Mesendoderm (in vitro differentiated cells): ENCODE measurements at regions not wholly inside any gene's neighbourhood (a gene's known extent, or its start where the extent isn't known, plus 50 kb on each side); places are given as distances from the start of the nearest gene placed in this dataset.

Experiments used
- DNase-seq: peaks from one replicate; pipeline ENCODE4 v3.0.0; 2013
- H2AK5ac ChIP-seq: 2 replicates; pipeline ENCODE4 v1.6.1; 2013; ENCODE audit warnings: low read length, inconsistent platforms
- H2BK120ac ChIP-seq: 2 replicates; pipeline ENCODE4 v1.6.1; 2013; ENCODE audit warnings: low read depth, mild to moderate bottlenecking, low read length, moderate library complexity, mixed read lengths
- H2BK15ac ChIP-seq: replicated peaks from 2 replicates; pipeline ENCODE4 v1.6.1; 2013; ENCODE audit warnings: low read depth, mild to moderate bottlenecking, moderate library complexity
- H2BK5ac ChIP-seq: 2 replicates; pipeline ENCODE4 v1.6.1; 2013; ENCODE audit warnings: low read length, inconsistent platforms
- H3K18ac ChIP-seq: 2 replicates; pipeline ENCODE4 v1.6.1; 2013; ENCODE audit warnings: mild to moderate bottlenecking, low read length, mixed read lengths
- H3K23ac ChIP-seq: one replicate; pipeline ENCODE4 v1.6.1; 2013; ENCODE audit warnings: low read length
- H3K27ac ChIP-seq: 2 replicates; pipeline ENCODE4 v1.5.1; 2013; ENCODE audit warnings: low read depth, mild to moderate bottlenecking, inconsistent platforms, low read length, moderate library complexity
- H3K27me3 ChIP-seq: 2 replicates; pipeline ENCODE4 v1.6.1; 2013; ENCODE audit warnings: low read length, control low read depth, mild to moderate bottlenecking, inconsistent platforms; ENCODE audit not compliant: insufficient read depth, poor library complexity
- H3K36me3 ChIP-seq: 2 replicates; pipeline ENCODE4 v1.6.1; 2013; ENCODE audit warnings: low read length, inconsistent platforms; ENCODE audit not compliant: control insufficient read depth, insufficient read depth
- H3K4ac ChIP-seq: one replicate; pipeline ENCODE4 v1.6.1; 2013; ENCODE audit warnings: low read depth, mild to moderate bottlenecking, low read length, moderate library complexity
- H3K4me1 ChIP-seq: 2 replicates; pipeline ENCODE4 v1.6.1; 2013; ENCODE audit warnings: low read depth, low read length, inconsistent platforms; ENCODE audit not compliant: control insufficient read depth
- H3K4me2 ChIP-seq: 2 replicates; pipeline ENCODE4 v1.6.1; 2013; ENCODE audit warnings: low read length
- H3K4me3 ChIP-seq: 2 replicates; pipeline ENCODE4 v1.5.1; 2013; ENCODE audit warnings: mild to moderate bottlenecking, low read length
- H3K56ac ChIP-seq: one replicate; pipeline ENCODE4 v1.6.1; 2013; ENCODE audit warnings: low read length
- H3K79me1 ChIP-seq: 2 replicates; pipeline ENCODE4 v1.6.1; 2013; ENCODE audit warnings: low read length, inconsistent platforms
- H3K79me2 ChIP-seq: 2 replicates; pipeline ENCODE4 v1.6.1; 2013; ENCODE audit warnings: mild to moderate bottlenecking, low read length; ENCODE audit not compliant: control insufficient read depth, insufficient read depth
- H3K9ac ChIP-seq: 2 replicates; pipeline ENCODE4 v1.6.1; 2013; ENCODE audit warnings: low read length, inconsistent platforms
- H4K5ac ChIP-seq: one replicate; pipeline ENCODE4 v1.6.1; 2013; ENCODE audit warnings: low read length
- H4K8ac ChIP-seq: one replicate; pipeline ENCODE4 v1.6.1; 2013; ENCODE audit warnings: low read depth, mild to moderate bottlenecking, control low read depth, low read length, moderate library complexity
- WGBS: extraction: QIAGEN DNeasy Blood & Tissue Kit; methylation state at CpG from one replicate; pipeline ENCODE4 v1.1.7; 2013; ENCODE audit warnings: low lambda C conversion rate, missing lambda C conversion rate; ENCODE audit not compliant: insufficient coverage; ENCODE audit errors: extremely low coverage; 5-methylcytosine and 5-hydroxymethylcytosine counted together

DNA sequence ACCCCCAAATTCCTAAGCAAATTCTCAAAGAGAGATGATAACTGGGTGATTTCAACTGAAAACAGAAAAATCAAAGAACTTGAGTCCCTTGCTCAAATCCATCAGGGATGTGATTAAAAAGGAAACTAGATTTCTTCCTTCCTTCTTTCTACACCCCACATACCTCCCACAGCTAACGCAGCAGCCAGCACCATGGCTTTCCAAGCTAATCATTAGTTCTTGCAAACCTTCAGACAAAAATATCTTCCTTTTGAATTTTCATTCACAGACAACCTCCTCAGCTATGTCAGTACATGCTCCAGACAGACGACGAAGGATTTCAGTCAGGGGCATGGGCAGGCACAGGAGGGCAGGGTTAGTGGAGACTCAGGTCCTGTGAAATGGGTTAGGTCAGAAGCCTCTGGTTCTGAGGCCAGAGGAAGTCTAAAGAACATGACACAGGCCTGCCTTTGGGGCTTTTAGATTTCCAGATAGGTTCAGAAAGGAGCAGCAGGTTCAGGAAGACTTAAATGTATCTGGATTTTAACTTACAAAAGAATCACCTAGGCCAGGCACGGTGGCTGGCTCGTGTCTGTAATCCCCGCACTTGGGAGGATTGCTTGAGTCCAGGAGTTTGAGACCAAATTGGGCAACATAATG is 173.7 kb upstream of the NFIB start:
- no peak for DNase-seq
- H3K23ac ChIP-seq: no peak overlapping the region
- WGBS: no CpG with 5 or more reads among the region's 6 CpGs

DNA sequence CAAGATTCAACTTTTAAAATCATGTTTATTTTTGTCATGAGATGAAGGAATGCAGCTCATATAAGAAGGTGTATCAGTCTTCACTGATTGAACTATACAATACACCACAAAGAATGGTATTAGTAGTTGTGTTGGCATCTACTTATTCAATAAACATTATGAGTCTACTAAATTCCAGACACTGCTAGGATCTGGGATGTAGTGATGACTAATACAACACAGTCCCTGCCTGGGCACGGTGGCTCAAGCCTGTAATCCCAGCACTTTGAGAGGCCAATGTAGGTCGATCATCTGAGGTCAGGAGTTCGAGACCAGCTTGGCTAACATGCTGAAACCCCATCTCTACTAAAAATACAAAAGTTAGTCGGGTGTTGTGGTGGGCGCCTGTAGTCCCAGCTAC is 171.4 kb upstream of the NFIB start:
- H3K79me2 ChIP-seq: no peaks in the 10 kb centered on the region
- no peak overlapping the region for H3K4ac ChIP-seq
- no peak overlapping the region for H4K8ac ChIP-seq
- no peak for DNase-seq
- no peak overlapping the region for H2BK5ac ChIP-seq
- H3K4me3 ChIP-seq: no peak overlapping the region
- no peak overlapping the region for H2BK120ac ChIP-seq
- H3K27ac ChIP-seq: no peak overlapping the region
- no peaks in the 10 kb centered on the region for H3K27me3 ChIP-seq
- no peaks in the 10 kb centered on the region for H3K4me1 ChIP-seq
- H4K5ac ChIP-seq: no peak overlapping the region
- WGBS: no CpG with 5 or more reads among the region's 5 CpGs
- no peaks in the 10 kb centered on the region for H3K79me1 ChIP-seq
- H2AK5ac ChIP-seq: no peak overlapping the region
- H3K36me3 ChIP-seq: no peaks in the 10 kb centered on the region
- H3K23ac ChIP-seq: no peak overlapping the region
- H3K18ac ChIP-seq: no peak overlapping the region
- H3K56ac ChIP-seq: no peak overlapping the region
- no peak overlapping the region for H2BK15ac ChIP-seq
- H3K9ac ChIP-seq: no peak overlapping the region
- H3K4me2 ChIP-seq: no peak overlapping the region

More for the DNA sequence above, 173.7 kb upstream of the NFIB start:
- no peak overlapping the region for H4K8ac ChIP-seq
- no peak overlapping the region for H2AK5ac ChIP-seq
- H3K4ac ChIP-seq: no peak overlapping the region
- no peak overlapping the region for H3K56ac ChIP-seq
- no peak overlapping the region for H4K5ac ChIP-seq
- H3K79me2 ChIP-seq: no peaks in the 10 kb centered on the region
- no peak overlapping the region for H2BK5ac ChIP-seq
- H3K4me1 ChIP-seq: no peaks in the 10 kb centered on the region
- no peak overlapping the region for H3K4me2 ChIP-seq
- no peak overlapping the region for H3K18ac ChIP-seq
- no peak overlapping the region for H3K4me3 ChIP-seq
- no peak overlapping the region for H2BK15ac ChIP-seq
- no peak overlapping the region for H2BK120ac ChIP-seq
- H3K9ac ChIP-seq: no peak overlapping the region
- H3K79me1 ChIP-seq: no peaks in the 10 kb centered on the region
- no peak overlapping the region for H3K27ac ChIP-seq
- no peaks in the 10 kb centered on the region for H3K27me3 ChIP-seq
- H3K36me3 ChIP-seq: no peaks in the 10 kb centered on the region

DNA sequence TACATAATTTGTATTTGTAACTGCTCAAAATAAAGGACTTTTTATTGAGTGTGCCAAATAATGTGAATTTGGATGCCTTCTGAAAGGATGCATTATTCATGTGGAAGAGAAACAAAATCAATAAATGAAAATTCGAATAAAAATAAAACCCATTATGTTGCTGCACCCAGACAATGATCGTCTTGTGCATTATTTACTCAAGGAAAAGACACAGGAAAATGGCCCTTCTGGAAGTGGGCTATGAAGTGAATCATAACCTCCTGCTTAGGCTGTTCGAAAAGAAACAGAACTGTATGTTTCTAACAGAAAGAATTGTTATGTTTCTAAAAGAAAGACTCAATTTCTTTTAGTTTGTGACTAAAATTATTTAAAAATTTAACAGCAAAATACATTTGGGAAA is 168.9 kb upstream of the NFIB start:
- no peak overlapping the region for H2BK5ac ChIP-seq
- WGBS: no CpG with 5 or more reads among the region's 3 CpGs
- H3K4ac ChIP-seq: no peak overlapping the region
- no peak overlapping the region for H3K4me3 ChIP-seq
- no peaks in the 10 kb centered on the region for H3K79me2 ChIP-seq
- H4K5ac ChIP-seq: no peak overlapping the region
- H2BK120ac ChIP-seq: no peak overlapping the region
- no peak overlapping the region for H4K8ac ChIP-seq
- peaks cover 4% of the 10 kb centered on the region for H3K4me1 ChIP-seq
- no peak overlapping the region for H2BK15ac ChIP-seq
- H3K18ac ChIP-seq: no peak overlapping the region
- DNase-seq: no peak
- no peaks in the 10 kb centered on the region for H3K27me3 ChIP-seq
- no peak overlapping the region for H3K4me2 ChIP-seq
- no peak overlapping the region for H3K9ac ChIP-seq
- H3K36me3 ChIP-seq: no peaks in the 10 kb centered on the region
- no peak overlapping the region for H3K56ac ChIP-seq
- no peaks in the 10 kb centered on the region for H3K79me1 ChIP-seq
- H3K27ac ChIP-seq: no peak overlapping the region
- H2AK5ac ChIP-seq: no peak overlapping the region
- no peak overlapping the region for H3K23ac ChIP-seq

DNA sequence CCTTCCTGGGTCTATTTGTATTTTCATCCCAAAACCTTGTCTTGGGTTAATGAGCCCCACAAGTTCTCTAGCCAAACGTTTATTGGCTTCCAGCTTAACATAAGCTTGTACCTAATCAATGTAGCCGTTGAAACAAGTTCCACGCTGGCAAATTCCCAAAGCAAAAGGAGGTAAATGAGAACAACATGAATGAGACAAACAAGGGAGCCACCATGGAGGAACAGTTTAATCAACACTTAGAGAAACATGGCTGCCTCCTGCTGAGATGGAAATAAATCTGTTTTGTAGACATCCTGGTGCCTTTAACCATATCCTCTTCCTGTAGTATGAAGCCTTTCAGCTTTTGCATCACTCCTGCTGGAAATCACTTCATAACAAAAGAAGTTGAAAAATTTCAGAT is 166.6 kb upstream of the NFIB start:
- H3K36me3 ChIP-seq: no peaks in the 10 kb centered on the region
- no peak overlapping the region for H3K23ac ChIP-seq
- no peaks in the 10 kb centered on the region for H3K79me2 ChIP-seq
- no peaks in the 10 kb centered on the region for H3K79me1 ChIP-seq
- no peak overlapping the region for H2BK120ac ChIP-seq
- no peak overlapping the region for H3K27ac ChIP-seq
- no peak overlapping the region for H3K9ac ChIP-seq
- no peak overlapping the region for H2BK15ac ChIP-seq
- H2BK5ac ChIP-seq: no peak overlapping the region
- no peak overlapping the region for H4K8ac ChIP-seq
- no peak overlapping the region for H2AK5ac ChIP-seq
- H3K4me1 ChIP-seq: peaks cover 4% of the 10 kb centered on the region
- peak; percentile 43 for DNase-seq
- no peak overlapping the region for H3K4ac ChIP-seq
- no peak overlapping the region for H3K4me3 ChIP-seq
- no peaks in the 10 kb centered on the region for H3K27me3 ChIP-seq
- H3K56ac ChIP-seq: no peak overlapping the region
- H3K18ac ChIP-seq: no peak overlapping the region
- H3K4me2 ChIP-seq: no peak overlapping the region
- no peak overlapping the region for H4K5ac ChIP-seq
- WGBS: no CpG with 5 or more reads among the region's 3 CpGs

DNA sequence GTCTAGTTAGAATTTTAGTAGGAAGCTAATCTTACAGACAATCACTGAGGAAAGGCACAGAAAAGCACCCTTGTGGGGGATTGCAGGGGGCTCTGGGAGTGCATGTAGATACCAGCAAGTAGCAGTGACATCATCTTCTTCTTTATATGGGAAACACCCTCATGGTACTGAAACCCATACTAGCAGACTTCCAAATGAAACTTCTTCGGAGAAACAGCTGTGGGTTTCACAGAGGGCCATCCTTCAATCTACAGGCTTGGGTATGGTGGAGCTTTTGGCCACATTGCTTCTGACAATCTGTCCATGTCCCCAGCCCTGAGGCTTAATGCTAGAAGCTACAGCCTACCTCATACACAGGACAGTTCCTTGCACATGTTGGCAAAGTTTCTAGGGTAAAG is 165.2 kb upstream of the NFIB start:
- H4K5ac ChIP-seq: no peak overlapping the region
- no peak overlapping the region for H3K56ac ChIP-seq
- no peak overlapping the region for H2AK5ac ChIP-seq
- H3K4me1 ChIP-seq: peaks cover 4% of the 10 kb centered on the region
- no peak overlapping the region for H3K4me3 ChIP-seq
- no CpG with 5 or more reads among the region's 1 CpG for WGBS
- H3K36me3 ChIP-seq: no peaks in the 10 kb centered on the region
- no peak overlapping the region for H3K23ac ChIP-seq
- peak overlapping the region; percentile 51 for H3K18ac ChIP-seq
- no peak for DNase-seq
- H4K8ac ChIP-seq: no peak overlapping the region
- H2BK5ac ChIP-seq: no peak overlapping the region
- H3K27me3 ChIP-seq: no peaks in the 10 kb centered on the region
- H2BK120ac ChIP-seq: peak overlapping the region; percentile 73
- H3K4ac ChIP-seq: peak overlapping the region; percentile 55
- H3K79me2 ChIP-seq: no peaks in the 10 kb centered on the region
- no peaks in the 10 kb centered on the region for H3K79me1 ChIP-seq
- no peak overlapping the region for H3K9ac ChIP-seq
- no peak overlapping the region for H2BK15ac ChIP-seq
- no peak overlapping the region for H3K4me2 ChIP-seq
- H3K27ac ChIP-seq: no peak overlapping the region
